Prostate gland (tissue), 2 donors: ENCODE measurements at regions not wholly inside any gene's neighbourhood (a gene's known extent, or its start where the extent isn't known, plus 50 kb on each side); places are given as distances from the start of the nearest gene placed in this dataset.

Experiments used
- CTCF ChIP-seq, 4 experiments: fragments of 200-600 bp in 2 of 4; fragments of 450-650 bp in 2 of 4; sonication (generic) in 2 of 4; IDR thresholded peaks; 1 replicate in 3 of 4; 2 replicates in 1 of 4; pipeline ENCODE4 v1.5.1; 2016 to 2019; ENCODE audit warnings: antibody characterized with exemption in 4 of 4, mild to moderate bottlenecking in 2 of 4, moderate library complexity in 2 of 4
- POLR2AphosphoS5 ChIP-seq: sonication (generic); formaldehyde crosslinking; IDR thresholded peaks from one replicate; pipeline ENCODE4 v1.6.1; 2017; ENCODE audit warnings: antibody characterized with exemption

DNA sequence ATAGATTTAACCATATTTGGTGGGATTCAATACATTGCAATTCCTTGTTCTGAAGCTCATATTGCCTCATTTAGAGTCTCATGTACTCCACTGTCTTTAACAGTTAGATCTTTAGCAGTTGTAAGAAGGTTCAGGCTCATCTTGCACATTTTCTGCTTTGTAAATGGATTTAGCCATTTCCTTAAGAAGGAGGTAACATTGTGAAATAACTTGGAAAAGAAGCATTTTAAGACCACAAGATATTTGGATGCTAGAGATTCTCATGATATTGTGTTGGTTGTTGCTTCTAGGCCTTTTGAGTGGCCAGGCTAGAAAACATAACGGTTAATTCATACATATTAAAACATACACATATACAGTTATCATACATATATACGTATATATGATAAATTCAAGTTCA, 445.8 kb upstream of the NXPH2 start:
- no peak for TF ChIP-seq POLR2AphosphoS5
- no peak for TF ChIP-seq CTCF (IDR thresholded peaks at IDR 0.05)
